GM12878 (cell line): ENCODE measurements at regions not wholly inside any gene's neighbourhood (a gene's known extent, or its start where the extent isn't known, plus 50 kb on each side); places are given as distances from the start of the nearest gene placed in this dataset.

Experiments used
- BCLAF1 ChIP-seq: fragments of 450-650 bp; IDR thresholded peaks from 2 replicates; pipeline ENCODE4 v1.6.1; 2017; ENCODE audit warnings: antibody characterized with exemption, mild to moderate bottlenecking, moderate library complexity
- ESRRA ChIP-seq: IDR thresholded peaks from 2 replicates; pipeline ENCODE4 v1.6.1; 2012; ENCODE audit warnings: mild to moderate bottlenecking, low read length, improper control_type of control experiment
- MTA3 ChIP-seq: IDR thresholded peaks from 2 replicates; pipeline ENCODE4 v1.6.1; 2012; ENCODE audit warnings: low read length, inconsistent platforms, borderline replicate concordance
- MXI1 ChIP-seq: fragments of 150-350 bp; IDR thresholded peaks from 2 replicates; pipeline ENCODE4 v1.6.1; 2011; ENCODE audit warnings: low read depth, mild to moderate bottlenecking, inconsistent platforms, low read length, improper control_type of control experiment
- MYB ChIP-seq: fragments of 150-350 bp; IDR thresholded peaks from 2 replicates; pipeline ENCODE4 v1.6.1; 2014; ENCODE audit warnings: mild to moderate bottlenecking, low read depth, low read length, borderline replicate concordance
- POLR2A ChIP-seq: IDR thresholded peaks from 2 replicates; pipeline ENCODE4 v1.6.1; 2011; ENCODE audit warnings: low read depth, mild to moderate bottlenecking, low read length
- SMAD5 ChIP-seq: IDR thresholded peaks from 2 replicates; pipeline ENCODE4 v1.6.1; 2016; ENCODE audit warnings: antibody characterized with exemption, low read depth
- TF ChIP-seq, protein P1 (sequence below): IDR thresholded peaks from 2 replicates; pipeline ENCODE4 v1.6.1; 2012; ENCODE audit warnings: improper control_type of control experiment, low read depth, low read length; ENCODE audit not compliant: insufficient replicate concordance
- TF ChIP-seq, protein P2 (sequence below): fragments of 450-650 bp; IDR thresholded peaks from 2 replicates; pipeline ENCODE4 v1.6.1; 2017; ENCODE audit warnings: mild to moderate bottlenecking, moderate library complexity
- TF ChIP-seq, protein P3 (sequence below): IDR thresholded peaks from 2 replicates; pipeline ENCODE4 v1.6.1; 2011; ENCODE audit warnings: borderline replicate concordance, low read depth, mild to moderate bottlenecking, moderate library complexity, low read length; ENCODE audit not compliant: insufficient read depth, poor library complexity, severe bottlenecking

DNA sequence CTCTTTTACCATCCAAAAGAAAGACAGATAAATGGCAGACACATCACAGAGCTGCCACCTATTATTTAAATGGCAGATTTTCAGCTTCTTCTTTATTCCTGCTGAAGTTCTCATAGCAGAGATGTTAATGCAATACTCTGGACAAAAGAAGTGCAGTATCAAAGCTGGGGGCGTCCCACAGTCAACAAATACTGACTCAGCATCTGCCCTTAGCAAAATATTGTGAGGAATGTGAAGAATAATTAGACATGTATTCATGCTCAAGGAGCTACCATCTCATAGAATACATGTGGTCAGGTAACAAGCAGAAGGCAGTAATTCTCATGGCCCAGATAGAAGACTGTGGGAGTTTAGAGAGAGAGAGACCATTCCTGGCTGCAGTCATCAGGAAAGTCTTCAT lies 108.0 kb upstream of the TANK start (continued):
- TF ChIP-seq, protein P1, sequence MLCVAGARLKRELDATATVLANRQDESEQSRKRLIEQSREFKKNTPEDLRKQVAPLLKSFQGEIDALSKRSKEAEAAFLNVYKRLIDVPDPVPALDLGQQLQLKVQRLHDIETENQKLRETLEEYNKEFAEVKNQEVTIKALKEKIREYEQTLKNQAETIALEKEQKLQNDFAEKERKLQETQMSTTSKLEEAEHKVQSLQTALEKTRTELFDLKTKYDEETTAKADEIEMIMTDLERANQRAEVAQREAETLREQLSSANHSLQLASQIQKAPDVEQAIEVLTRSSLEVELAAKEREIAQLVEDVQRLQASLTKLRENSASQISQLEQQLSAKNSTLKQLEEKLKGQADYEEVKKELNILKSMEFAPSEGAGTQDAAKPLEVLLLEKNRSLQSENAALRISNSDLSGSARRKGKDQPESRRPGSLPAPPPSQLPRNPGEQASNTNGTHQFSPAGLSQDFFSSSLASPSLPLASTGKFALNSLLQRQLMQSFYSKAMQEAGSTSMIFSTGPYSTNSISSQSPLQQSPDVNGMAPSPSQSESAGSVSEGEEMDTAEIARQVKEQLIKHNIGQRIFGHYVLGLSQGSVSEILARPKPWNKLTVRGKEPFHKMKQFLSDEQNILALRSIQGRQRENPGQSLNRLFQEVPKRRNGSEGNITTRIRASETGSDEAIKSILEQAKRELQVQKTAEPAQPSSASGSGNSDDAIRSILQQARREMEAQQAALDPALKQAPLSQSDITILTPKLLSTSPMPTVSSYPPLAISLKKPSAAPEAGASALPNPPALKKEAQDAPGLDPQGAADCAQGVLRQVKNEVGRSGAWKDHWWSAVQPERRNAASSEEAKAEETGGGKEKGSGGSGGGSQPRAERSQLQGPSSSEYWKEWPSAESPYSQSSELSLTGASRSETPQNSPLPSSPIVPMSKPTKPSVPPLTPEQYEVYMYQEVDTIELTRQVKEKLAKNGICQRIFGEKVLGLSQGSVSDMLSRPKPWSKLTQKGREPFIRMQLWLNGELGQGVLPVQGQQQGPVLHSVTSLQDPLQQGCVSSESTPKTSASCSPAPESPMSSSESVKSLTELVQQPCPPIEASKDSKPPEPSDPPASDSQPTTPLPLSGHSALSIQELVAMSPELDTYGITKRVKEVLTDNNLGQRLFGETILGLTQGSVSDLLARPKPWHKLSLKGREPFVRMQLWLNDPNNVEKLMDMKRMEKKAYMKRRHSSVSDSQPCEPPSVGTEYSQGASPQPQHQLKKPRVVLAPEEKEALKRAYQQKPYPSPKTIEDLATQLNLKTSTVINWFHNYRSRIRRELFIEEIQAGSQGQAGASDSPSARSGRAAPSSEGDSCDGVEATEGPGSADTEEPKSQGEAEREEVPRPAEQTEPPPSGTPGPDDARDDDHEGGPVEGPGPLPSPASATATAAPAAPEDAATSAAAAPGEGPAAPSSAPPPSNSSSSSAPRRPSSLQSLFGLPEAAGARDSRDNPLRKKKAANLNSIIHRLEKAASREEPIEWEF: no peak
- TF ChIP-seq ESRRA (no peak), MTA3 (no peak), MYB (no peak), SMAD5 (no peak), POLR2A (no peak), BCLAF1 (no peak), MXI1 (no peak)
- TF ChIP-seq, protein P2, sequence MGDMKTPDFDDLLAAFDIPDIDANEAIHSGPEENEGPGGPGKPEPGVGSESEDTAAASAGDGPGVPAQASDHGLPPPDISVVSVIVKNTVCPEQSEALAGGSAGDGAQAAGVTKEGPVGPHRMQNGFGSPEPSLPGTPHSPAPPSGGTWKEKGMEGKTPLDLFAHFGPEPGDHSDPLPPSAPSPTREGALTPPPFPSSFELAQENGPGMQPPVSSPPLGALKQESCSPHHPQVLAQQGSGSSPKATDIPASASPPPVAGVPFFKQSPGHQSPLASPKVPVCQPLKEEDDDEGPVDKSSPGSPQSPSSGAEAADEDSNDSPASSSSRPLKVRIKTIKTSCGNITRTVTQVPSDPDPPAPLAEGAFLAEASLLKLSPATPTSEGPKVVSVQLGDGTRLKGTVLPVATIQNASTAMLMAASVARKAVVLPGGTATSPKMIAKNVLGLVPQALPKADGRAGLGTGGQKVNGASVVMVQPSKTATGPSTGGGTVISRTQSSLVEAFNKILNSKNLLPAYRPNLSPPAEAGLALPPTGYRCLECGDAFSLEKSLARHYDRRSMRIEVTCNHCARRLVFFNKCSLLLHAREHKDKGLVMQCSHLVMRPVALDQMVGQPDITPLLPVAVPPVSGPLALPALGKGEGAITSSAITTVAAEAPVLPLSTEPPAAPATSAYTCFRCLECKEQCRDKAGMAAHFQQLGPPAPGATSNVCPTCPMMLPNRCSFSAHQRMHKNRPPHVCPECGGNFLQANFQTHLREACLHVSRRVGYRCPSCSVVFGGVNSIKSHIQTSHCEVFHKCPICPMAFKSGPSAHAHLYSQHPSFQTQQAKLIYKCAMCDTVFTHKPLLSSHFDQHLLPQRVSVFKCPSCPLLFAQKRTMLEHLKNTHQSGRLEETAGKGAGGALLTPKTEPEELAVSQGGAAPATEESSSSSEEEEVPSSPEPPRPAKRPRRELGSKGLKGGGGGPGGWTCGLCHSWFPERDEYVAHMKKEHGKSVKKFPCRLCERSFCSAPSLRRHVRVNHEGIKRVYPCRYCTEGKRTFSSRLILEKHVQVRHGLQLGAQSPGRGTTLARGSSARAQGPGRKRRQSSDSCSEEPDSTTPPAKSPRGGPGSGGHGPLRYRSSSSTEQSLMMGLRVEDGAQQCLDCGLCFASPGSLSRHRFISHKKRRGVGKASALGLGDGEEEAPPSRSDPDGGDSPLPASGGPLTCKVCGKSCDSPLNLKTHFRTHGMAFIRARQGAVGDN: no peak
- TF ChIP-seq, protein P3, sequence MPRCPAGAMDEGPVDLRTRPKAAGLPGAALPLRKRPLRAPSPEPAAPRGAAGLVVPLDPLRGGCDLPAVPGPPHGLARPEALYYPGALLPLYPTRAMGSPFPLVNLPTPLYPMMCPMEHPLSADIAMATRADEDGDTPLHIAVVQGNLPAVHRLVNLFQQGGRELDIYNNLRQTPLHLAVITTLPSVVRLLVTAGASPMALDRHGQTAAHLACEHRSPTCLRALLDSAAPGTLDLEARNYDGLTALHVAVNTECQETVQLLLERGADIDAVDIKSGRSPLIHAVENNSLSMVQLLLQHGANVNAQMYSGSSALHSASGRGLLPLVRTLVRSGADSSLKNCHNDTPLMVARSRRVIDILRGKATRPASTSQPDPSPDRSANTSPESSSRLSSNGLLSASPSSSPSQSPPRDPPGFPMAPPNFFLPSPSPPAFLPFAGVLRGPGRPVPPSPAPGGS: no peak
